ENCODE measurements at regions not wholly inside any gene's neighbourhood (a gene's known extent, or its start where the extent isn't known, plus 50 kb on each side); places are given as distances from the start of the nearest gene placed in this dataset.

DNA sequence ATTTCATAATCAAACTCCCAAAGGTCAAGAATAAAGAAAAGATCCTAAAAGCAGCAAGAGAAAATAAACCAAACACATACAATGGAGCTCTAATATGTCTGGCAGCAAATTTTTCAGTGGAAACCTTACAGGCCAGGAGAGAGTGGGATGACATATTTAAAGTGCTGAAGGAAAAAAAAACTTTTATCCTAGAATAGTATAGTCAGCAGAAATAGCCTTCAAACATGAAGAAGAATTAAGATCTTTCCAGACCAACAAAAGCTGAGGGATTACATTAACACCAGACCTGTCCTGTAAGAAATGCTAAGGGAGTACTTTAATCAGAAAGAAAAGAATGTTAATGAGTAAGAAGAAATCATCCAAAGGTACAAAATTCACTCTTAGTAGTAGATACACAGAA, 215.7 kb upstream of the IGF1 start:
- Mint-ChIP-seq H3K9me3 (peaks cover 0 to 10% (median 1%) of the 10 kb centered on the region in 6 donors), H3K4me3 (no peak overlapping the region), H3K27me3 (ENCODE audit: low read depth in 3 of 3) (peaks cover 0 to 4% (median 3%) of the 10 kb centered on the region in 3 donors), H3K4me1 (no peaks in the 10 kb centered on the region), H3K27ac (no peak overlapping the region), H3K36me3 (no peaks in the 10 kb centered on the region)
- no peak for DNase-seq

DNA sequence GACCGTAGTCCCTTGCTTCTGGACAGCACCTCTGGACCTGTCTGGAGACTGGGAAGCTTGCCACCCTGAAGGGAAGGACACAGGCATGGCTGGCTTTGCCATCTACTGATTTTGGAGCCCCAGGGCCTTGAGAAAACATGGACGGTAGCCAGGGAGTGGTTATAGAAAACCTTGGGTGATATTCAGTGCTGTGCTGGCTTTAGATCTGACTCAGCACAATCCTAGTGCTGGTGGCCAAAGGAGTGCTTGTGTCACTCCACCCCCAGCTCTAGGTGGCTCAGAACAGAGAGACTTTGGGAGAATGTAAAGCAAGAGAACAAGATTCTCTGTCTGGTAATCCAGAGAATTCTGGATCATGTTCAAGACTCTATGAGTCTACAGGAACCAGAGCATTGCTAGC, 214.5 kb upstream of the IGF1 start:
- Mint-ChIP-seq H3K27me3 (ENCODE audit: low read depth in 3 of 3) (peaks cover 2 to 4% (median 2%) of the 10 kb centered on the region in 3 donors), H3K27ac (no peak overlapping the region), H3K4me3 (no peak overlapping the region), H3K4me1 (no peaks in the 10 kb centered on the region), H3K36me3 (no peaks in the 10 kb centered on the region), H3K9me3 (peaks cover 0 to 11% (median 2%) of the 10 kb centered on the region in 6 donors)
- DNase-seq = no peak

- Mint-ChIP-seq H3K36me3 (no peaks in the 10 kb centered on the region), H3K4me3 (no peak overlapping the region), H3K27me3 (ENCODE audit: low read depth in 3 of 3) (peaks cover 0 to 2% (median 2%) of the 10 kb centered on the region in 3 donors), H3K27ac (no peak overlapping the region), H3K4me1 (no peaks in the 10 kb centered on the region), H3K9me3 (peaks cover 0 to 14% (median 3%) of the 10 kb centered on the region in 6 donors)
- no peak for DNase-seq
Measured at GRCh38 chr12:102691773-102692555, 211.6 kb upstream of the IGF1 start.

DNA sequence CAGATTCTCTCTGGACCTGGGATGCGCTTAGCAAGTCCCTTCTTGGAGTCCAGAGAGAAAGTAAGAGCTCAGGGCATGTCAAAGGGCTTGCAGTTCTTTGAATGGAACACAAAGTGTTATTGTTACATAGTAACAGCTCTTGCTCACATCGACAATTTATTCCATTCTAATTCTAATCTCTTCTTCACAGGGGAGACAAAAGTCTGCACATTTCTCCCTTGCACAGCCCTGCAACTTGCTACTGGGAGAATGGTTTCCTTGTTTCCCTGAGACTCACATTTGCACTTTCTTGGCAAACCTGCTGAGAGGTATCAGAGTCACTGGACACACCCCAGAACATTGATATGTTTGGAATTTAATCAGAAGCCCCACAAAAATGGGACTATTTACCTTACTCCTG, 209.9 kb upstream of the IGF1 start:
- Mint-ChIP-seq H3K36me3 (no peaks in the 10 kb centered on the region), H3K27ac (no peak overlapping the region), H3K27me3 (ENCODE audit: low read depth in 3 of 3) (peaks cover 2 to 3% (median 2%) of the 10 kb centered on the region in 3 donors), H3K4me3 (no peak overlapping the region), H3K4me1 (no peaks in the 10 kb centered on the region), H3K9me3 (peaks cover 0 to 13% (median 3%) of the 10 kb centered on the region in 6 donors)
- DNase-seq = no peak

GRCh38 chr12:102689701-102690100, 209.3 kb upstream of the IGF1 start:
- no peaks in the 10 kb centered on the region for H3K36me3 Mint-ChIP-seq
- no peak for DNase-seq
- H3K4me1 Mint-ChIP-seq = no peaks in the 10 kb centered on the region
- H3K4me3 Mint-ChIP-seq = no peak overlapping the region
- no peak overlapping the region for H3K27ac Mint-ChIP-seq
- peaks cover 2 to 3% (median 2%) of the 10 kb centered on the region in 3 donors for H3K27me3 Mint-ChIP-seq (ENCODE audit: low read depth in 3 of 3)
- peaks cover 0 to 11% (median 3%) of the 10 kb centered on the region in 6 donors for H3K9me3 Mint-ChIP-seq

GRCh38 chr12:102687523-102687922, 207.2 kb upstream of the IGF1 start:
- Mint-ChIP-seq H3K36me3 (no peaks in the 10 kb centered on the region), H3K27ac (no peak overlapping the region)

DNA sequence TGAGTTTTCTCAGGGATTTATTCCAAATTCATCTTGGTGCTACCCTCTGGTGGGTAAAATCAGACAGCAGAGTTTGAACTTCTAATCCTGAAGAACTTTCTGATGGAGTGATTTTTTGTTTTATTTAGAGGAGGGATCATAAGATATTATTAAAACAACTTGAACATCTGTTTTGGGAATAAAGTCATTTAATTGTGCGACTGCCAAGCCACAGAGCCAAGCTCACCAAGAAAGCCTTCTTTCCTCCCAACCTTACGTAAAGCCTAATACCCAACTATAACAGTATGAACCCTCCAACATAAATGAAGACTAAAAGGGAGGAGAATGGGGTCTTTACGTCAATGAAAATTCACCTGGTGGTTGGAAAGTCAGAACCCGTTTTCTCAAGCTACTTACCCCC, 205.5 kb upstream of the IGF1 start:
- Mint-ChIP-seq H3K27ac (no peak overlapping the region), H3K27me3 (ENCODE audit: low read depth in 3 of 3) (peaks cover 2 to 3% (median 2%) of the 10 kb centered on the region in 3 donors), H3K4me1 (no peaks in the 10 kb centered on the region), H3K4me3 (no peak overlapping the region), H3K36me3 (no peaks in the 10 kb centered on the region), H3K9me3 (peaks cover 0 to 7% (median 2%) of the 10 kb centered on the region in 6 donors)
- no peak for DNase-seq

More at GRCh38 chr12:102687523-102687922, 207.2 kb upstream of the IGF1 start:
- Mint-ChIP-seq H3K27me3 (ENCODE audit: low read depth in 3 of 3) (peaks cover 2 to 4% (median 3%) of the 10 kb centered on the region in 3 donors), H3K9me3 (peaks cover 0 to 11% (median 3%) of the 10 kb centered on the region in 6 donors), H3K4me3 (no peak overlapping the region), H3K4me1 (no peaks in the 10 kb centered on the region)
- no peak for DNase-seq

DNA sequence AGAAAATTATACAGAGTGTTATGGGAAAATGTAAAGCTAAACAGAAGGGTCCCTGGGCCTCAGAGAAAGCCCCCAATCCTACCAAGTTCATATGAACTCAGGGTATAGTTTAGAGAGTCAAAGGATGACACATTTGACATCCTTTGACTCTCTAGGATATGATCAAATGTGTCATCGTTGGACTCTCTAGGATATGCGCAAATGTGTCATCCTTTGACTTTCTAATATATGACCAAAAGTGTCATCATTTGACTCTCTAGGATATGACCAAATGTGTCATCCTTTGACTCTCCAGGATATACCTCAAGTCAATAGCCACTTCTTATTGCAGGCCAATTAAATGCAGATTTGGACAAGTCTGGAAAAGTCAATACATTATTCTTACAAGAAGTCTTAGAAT, 204.8 kb upstream of the IGF1 start:
- Mint-ChIP-seq H3K27me3 (ENCODE audit: low read depth in 3 of 3) (peaks cover 0 to 3% (median 2%) of the 10 kb centered on the region in 3 donors), H3K4me3 (no peak overlapping the region), H3K27ac (no peak overlapping the region), H3K4me1 (no peaks in the 10 kb centered on the region), H3K9me3 (peaks cover 0 to 6% (median 2%) of the 10 kb centered on the region in 6 donors), H3K36me3 (no peaks in the 10 kb centered on the region)
- DNase-seq = no peak

- peaks cover 0 to 4% (median 1%) of the 10 kb centered on the region in 6 donors for H3K9me3 Mint-ChIP-seq
- peaks cover 0 to 3% (median 2%) of the 10 kb centered on the region in 3 donors for H3K27me3 Mint-ChIP-seq (ENCODE audit: low read depth in 3 of 3)
- no peak for DNase-seq
- H3K27ac Mint-ChIP-seq = no peak overlapping the region
- no peaks in the 10 kb centered on the region for H3K4me1 Mint-ChIP-seq
- no peaks in the 10 kb centered on the region for H3K36me3 Mint-ChIP-seq
- H3K4me3 Mint-ChIP-seq = no peak overlapping the region
Measured at GRCh38 chr12:102682366-102683289, 202.3 kb upstream of the IGF1 start.

- Mint-ChIP-seq H3K27me3 (ENCODE audit: low read depth in 3 of 3) (peaks cover 0 to 3% (median 2%) of the 10 kb centered on the region in 3 donors), H3K27ac (no peak overlapping the region), H3K4me3 (no peak overlapping the region), H3K36me3 (no peaks in the 10 kb centered on the region), H3K4me1 (no peaks in the 10 kb centered on the region), H3K9me3 (peaks cover 0 to 4% (median under 1%) of the 10 kb centered on the region in 6 donors)
- DNase-seq = no peak
Measured at GRCh38 chr12:102681747-102682146, 201.4 kb upstream of the IGF1 start.

DNA sequence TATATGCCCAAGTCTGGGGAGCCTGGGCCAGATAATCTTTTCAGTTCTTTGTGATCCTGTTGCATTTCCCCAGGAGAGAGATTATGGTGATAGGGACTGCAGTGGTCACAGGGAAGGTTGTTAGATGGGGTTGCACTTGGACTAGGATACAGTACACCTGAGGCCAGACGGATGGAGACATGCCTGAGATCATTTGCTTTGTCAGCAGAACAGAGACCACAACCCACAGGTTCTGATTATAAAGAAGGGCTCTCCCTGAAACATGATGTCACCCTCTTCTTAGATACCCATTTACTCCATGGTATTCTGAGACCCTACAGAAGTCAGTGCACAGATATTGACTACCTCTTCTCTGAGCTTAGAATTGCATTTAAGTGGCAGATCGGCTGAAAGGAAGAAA, 200.9 kb upstream of the IGF1 start:
- H3K27me3 Mint-ChIP-seq (ENCODE audit: low read depth in 3 of 3) = peaks cover 0 to 2% (median 0%) of the 10 kb centered on the region in 3 donors
- H3K4me1 Mint-ChIP-seq = no peaks in the 10 kb centered on the region
- no peak overlapping the region for H3K4me3 Mint-ChIP-seq
- peaks cover 0 to 4% (median under 1%) of the 10 kb centered on the region in 6 donors for H3K9me3 Mint-ChIP-seq
- DNase-seq = no peak
- no peak overlapping the region for H3K27ac Mint-ChIP-seq
- H3K36me3 Mint-ChIP-seq = no peaks in the 10 kb centered on the region

GRCh38 chr12:102680304-102680703, 199.9 kb upstream of the IGF1 start:
- Mint-ChIP-seq H3K4me3 (no peak overlapping the region), H3K27ac (no peak overlapping the region)

DNA sequence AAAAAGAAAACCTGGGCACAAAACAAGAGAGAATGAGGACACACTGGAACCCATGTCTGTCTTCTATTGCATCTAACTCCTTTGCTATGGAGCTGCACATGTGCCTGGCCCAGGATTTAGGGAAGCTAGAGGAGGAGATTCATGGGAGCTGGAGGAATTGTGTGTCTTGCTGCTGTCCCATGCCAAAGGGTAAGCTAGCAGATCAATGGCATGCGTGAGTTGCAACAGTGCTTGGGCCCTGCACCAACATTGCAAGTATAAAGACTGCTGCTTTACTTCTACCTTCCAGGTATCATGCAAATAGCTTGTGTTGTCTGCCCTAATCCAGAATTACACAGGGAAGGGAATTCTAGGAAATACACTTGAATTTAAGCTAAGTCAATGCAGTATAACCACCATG, 196.4 kb upstream of the IGF1 start:
- Mint-ChIP-seq H3K9me3 (peaks cover 0 to 26% (median 5%) of the 10 kb centered on the region in 6 donors), H3K4me3 (no peak overlapping the region), H3K27me3 (ENCODE audit: low read depth in 3 of 3) (peaks cover 0 to 2% (median 0%) of the 10 kb centered on the region in 3 donors), H3K27ac (no peak overlapping the region), H3K4me1 (no peaks in the 10 kb centered on the region), H3K36me3 (no peaks in the 10 kb centered on the region)
- no peak for DNase-seq

More at GRCh38 chr12:102680304-102680703, 199.9 kb upstream of the IGF1 start:
- Mint-ChIP-seq H3K9me3 (peaks cover 0 to 9% (median 1%) of the 10 kb centered on the region in 6 donors), H3K4me1 (no peaks in the 10 kb centered on the region), H3K36me3 (no peaks in the 10 kb centered on the region), H3K27me3 (ENCODE audit: low read depth in 3 of 3) (peaks cover 0 to 2% (median 0%) of the 10 kb centered on the region in 3 donors)
- no peak for DNase-seq

DNA sequence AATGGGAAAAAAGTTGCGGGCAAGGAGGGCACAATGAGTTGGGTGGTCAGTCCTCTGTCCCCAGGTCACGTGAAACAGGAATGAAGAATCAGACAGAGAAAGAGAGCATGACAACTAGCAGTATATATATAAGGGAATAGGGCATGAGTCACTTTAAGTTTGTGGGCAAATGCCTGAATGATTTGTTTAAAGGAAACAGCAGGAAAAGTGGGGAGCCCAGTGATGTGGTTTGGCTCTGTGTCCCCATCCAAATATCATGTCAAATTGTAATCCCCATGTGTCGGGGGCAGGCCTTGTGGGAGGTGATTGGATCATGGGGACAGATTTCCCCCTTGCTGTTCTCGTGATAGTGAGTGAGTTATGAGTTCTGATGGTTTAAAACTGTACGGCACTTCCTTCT, 195.3 kb upstream of the IGF1 start:
- Mint-ChIP-seq H3K4me3 (no peak overlapping the region), H3K9me3 (peaks cover 0 to 30% (median 6%) of the 10 kb centered on the region in 6 donors), H3K36me3 (no peaks in the 10 kb centered on the region), H3K27me3 (ENCODE audit: low read depth in 3 of 3) (peaks cover 0 to 4% (median 2%) of the 10 kb centered on the region in 3 donors), H3K27ac (no peak overlapping the region), H3K4me1 (no peaks in the 10 kb centered on the region)
- DNase-seq = no peak
